H1 (cell line): ENCODE measurements at regions not wholly inside any gene's neighbourhood (a gene's known extent, or its start where the extent isn't known, plus 50 kb on each side); places are given as distances from the start of the nearest gene placed in this dataset.

Experiments used
- CTCF ChIA-PET: fragments of 300-600 bp; sonication (Branson Sonifier 250); formaldehyde crosslinking; loops from one replicate; lab custom pipeline; 2021; ENCODE audit not compliant: partially characterized antibody; lab: Charles Lee
- POLR2A ChIA-PET: fragments of 300-600 bp; sonication (Branson Sonifier 250); formaldehyde crosslinking; loops from one replicate; lab custom pipeline; 2021; ENCODE audit warnings: inconsistent platforms; ENCODE audit not compliant: partially characterized antibody; lab: Charles Lee
- DNase-seq, 2 experiments: peaks; one replicate each; pipeline versions ENCODE4 v3.0.0 to v3.0.0-alpha.2; 2010 to 2022; ENCODE audit warnings: low spot score in 2 of 2, low read depth in 1 of 2, mixed read lengths in 1 of 2
- FAIRE-seq: peaks from 2 replicates; lab custom pipeline; 2011; peaks lifted over from hg19 to GRCh38; lab: Jason Lieb, UNC
- H2AFZ ChIP-seq: 2 replicates; pipeline ENCODE4 v1.8.1; 2012; ENCODE audit warnings: low read length, inconsistent platforms
- H2AK5ac ChIP-seq: 2 replicates; pipeline ENCODE4 v1.6.1; 2013; ENCODE audit warnings: low read depth, low read length
- H2BK120ac ChIP-seq: replicated peaks from 2 replicates; pipeline ENCODE3; 2013; ENCODE audit warnings: low read depth, low read length, inconsistent platforms
- H2BK12ac ChIP-seq: 2 replicates; pipeline ENCODE4 v1.6.1; 2013; ENCODE audit warnings: low read depth, low read length
- H2BK15ac ChIP-seq: 2 replicates; pipeline ENCODE4 v1.6.1; 2013; ENCODE audit warnings: low read length
- H2BK20ac ChIP-seq: 2 replicates; pipeline ENCODE4 v1.6.1; 2013; ENCODE audit warnings: low read length
- H2BK5ac ChIP-seq: 2 replicates; pipeline ENCODE4 v1.6.1; 2013; ENCODE audit warnings: low read depth, low read length
- H3K14ac ChIP-seq: 2 replicates; pipeline ENCODE4 v1.6.1; 2013; ENCODE audit warnings: inconsistent platforms; ENCODE audit not compliant: insufficient read length
- H3K18ac ChIP-seq: 2 replicates; pipeline ENCODE4 v1.6.1; 2013; ENCODE audit warnings: low read length; ENCODE audit errors: extremely low read depth
- H3K23ac ChIP-seq: 2 replicates; pipeline ENCODE4 v1.6.1; 2013; ENCODE audit warnings: inconsistent platforms; ENCODE audit not compliant: insufficient read length
- H3K23me2 ChIP-seq: 2 replicates; pipeline ENCODE4 v1.6.1; 2013; ENCODE audit warnings: low read depth, low read length
- H3K27ac ChIP-seq: 2 replicates; pipeline ENCODE4 v1.6.1; 2011; ENCODE audit warnings: low read depth, low read length, inconsistent platforms
- H3K27me3 ChIP-seq, 4 experiments: replicated peaks in 1 of 4; 1 replicate in 1 of 4; 2 replicates in 3 of 4; pipeline versions ENCODE4 v1.6.1 to v1.8.1; 2011 to 2013; ENCODE audit warnings: low read length in 3 of 4, mild to moderate bottlenecking in 3 of 4, inconsistent platforms in 2 of 4, mixed read lengths in 2 of 4, moderate library complexity in 1 of 4; ENCODE audit not compliant: control insufficient read depth in 3 of 4, insufficient read depth in 3 of 4; ENCODE audit errors: extremely low read depth in 1 of 4
- H3K36me3 ChIP-seq, 4 experiments: 2 replicates each; pipeline versions ENCODE4 v1.6.1 to v1.8.1; 2011 to 2013; ENCODE audit warnings: mild to moderate bottlenecking in 4 of 4, low read length in 3 of 4, moderate library complexity in 2 of 4, control low read depth in 1 of 4, inconsistent platforms in 1 of 4; ENCODE audit not compliant: insufficient read depth in 4 of 4, control insufficient read depth in 2 of 4
- H3K4ac ChIP-seq: replicated peaks from 2 replicates; pipeline ENCODE3; 2013; ENCODE audit warnings: low read length, low read depth, mixed read lengths, inconsistent platforms; ENCODE audit not compliant: insufficient read length
- H3K4me1 ChIP-seq, 4 experiments: replicated peaks in 1 of 4; 1 replicate in 1 of 4; 2 replicates in 3 of 4; pipeline versions ENCODE4 v1.6.1 to v1.8.1; 2011 to 2013; ENCODE audit warnings: low read length in 3 of 4, inconsistent platforms in 2 of 4, mixed read lengths in 1 of 4; ENCODE audit not compliant: insufficient read depth in 4 of 4, control insufficient read depth in 3 of 4
- H3K4me2 ChIP-seq, 2 experiments: 2 replicates each; pipeline versions ENCODE4 v1.6.1 to v1.8.1; 2011 to 2013; ENCODE audit warnings: low read depth in 2 of 2, low read length in 2 of 2, control low read depth in 1 of 2, inconsistent platforms in 1 of 2, mild to moderate bottlenecking in 1 of 2; ENCODE audit not compliant: insufficient read depth in 1 of 2
- H3K4me3 ChIP-seq, 4 experiments: fragments of 200-600, 300-600 bp in 1 of 4; sonication (generic), shearing (Covaris generic), sonication (Bioruptor Twin) in 1 of 4; 2 replicates each; pipeline versions ENCODE4 v1.5.1 to v1.8.1; 2011 to 2016; ENCODE audit warnings: low read length in 4 of 4, low read depth in 3 of 4, control low read depth in 2 of 4, inconsistent platforms in 2 of 4, mild to moderate bottlenecking in 2 of 4, mixed read lengths in 1 of 4, moderate library complexity in 1 of 4; ENCODE audit not compliant: insufficient read depth in 2 of 4; ENCODE audit errors: extremely low read depth in 1 of 4
- H3K56ac ChIP-seq: replicated peaks from 2 replicates; pipeline ENCODE3; 2013; ENCODE audit warnings: low read depth, mild to moderate bottlenecking, mixed read lengths, low read length, inconsistent platforms; ENCODE audit not compliant: insufficient read length
- H3K79me1 ChIP-seq: 2 replicates; pipeline ENCODE4 v1.6.1; 2013; ENCODE audit warnings: low read depth, low read length, control low read depth
- H3K79me2 ChIP-seq, 2 experiments: 2 replicates each; pipeline versions ENCODE4 v1.6.1 to v1.8.1; 2012 to 2013; ENCODE audit warnings: low read length in 2 of 2, mild to moderate bottlenecking in 2 of 2, inconsistent platforms in 1 of 2; ENCODE audit not compliant: insufficient read depth in 2 of 2, control insufficient read depth in 1 of 2
- H3K9ac ChIP-seq, 4 experiments: replicated peaks in 1 of 4; 1 replicate in 1 of 4; 2 replicates in 3 of 4; pipeline versions ENCODE4 v1.6.1 to v1.8.1; 2011 to 2013; ENCODE audit warnings: low read depth in 3 of 4, low read length in 3 of 4, control low read depth in 2 of 4, mild to moderate bottlenecking in 2 of 4, moderate library complexity in 2 of 4, inconsistent platforms in 1 of 4; ENCODE audit errors: extremely low read depth in 1 of 4
- H3K9me3 ChIP-seq, 2 experiments: 2 replicates each; pipeline versions ENCODE4 v1.6.1 to v1.8.1; 2012 to 2013; ENCODE audit warnings: mild to moderate bottlenecking in 2 of 2, moderate library complexity in 2 of 2, control low read depth in 1 of 2, inconsistent platforms in 1 of 2, low read depth in 1 of 2, low read length in 1 of 2, mixed read lengths in 1 of 2; ENCODE audit not compliant: insufficient read depth in 2 of 2
- H4K20me1 ChIP-seq, 2 experiments: replicated peaks in 1 of 2; 2 replicates each; pipeline versions ENCODE3 to v1.8.1; 2011 to 2013; ENCODE audit warnings: inconsistent platforms in 2 of 2, low read length in 2 of 2, mild to moderate bottlenecking in 1 of 2; ENCODE audit not compliant: insufficient read depth in 2 of 2, control insufficient read depth in 1 of 2
- H4K5ac ChIP-seq: 2 replicates; pipeline ENCODE4 v1.6.1; 2013; ENCODE audit warnings: low read length, low read depth, mixed read lengths, inconsistent platforms; ENCODE audit not compliant: insufficient read length
- H4K8ac ChIP-seq: 2 replicates; pipeline ENCODE4 v1.8.0; 2013; ENCODE audit warnings: mild to moderate bottlenecking, moderate library complexity, low read length, inconsistent platforms; ENCODE audit not compliant: insufficient read depth; ENCODE audit errors: extremely low read depth
- H4K91ac ChIP-seq: replicated peaks from 2 replicates; pipeline ENCODE3; 2013; ENCODE audit warnings: low read length, mixed read lengths, inconsistent platforms; ENCODE audit not compliant: insufficient read length
- CTBP2 ChIP-seq: IDR thresholded peaks from 2 replicates; pipeline ENCODE4 v1.7.0; 2011; ENCODE audit warnings: borderline replicate concordance, mild to moderate bottlenecking, moderate library complexity, mixed read lengths, low read length; ENCODE audit not compliant: insufficient read depth, insufficient read length
- PHF8 ChIP-seq: fragments of 200-600 bp; sonication (generic); conservative IDR thresholded peaks from 2 replicates; pipeline ENCODE4 v1.7.1; 2012; ENCODE audit warnings: low read depth, mild to moderate bottlenecking, inconsistent platforms, low read length, moderate library complexity
- POLR2A ChIP-seq, 2 experiments: IDR thresholded peaks; 1 replicate in 1 of 2; 2 replicates in 1 of 2; pipeline ENCODE4 v1.6.1; 2011; ENCODE audit warnings: low read depth in 2 of 2, low read length in 2 of 2, mild to moderate bottlenecking in 2 of 2; ENCODE audit errors: control extremely low read depth in 1 of 2
- POU5F1 ChIP-seq: IDR thresholded peaks from 2 replicates; pipeline ENCODE4 v1.6.1; 2011; ENCODE audit warnings: low read depth, mild to moderate bottlenecking, low read length, moderate library complexity
- RNF2 ChIP-seq: fragments of 200-900, 300-1000 bp; sonication (generic); IDR thresholded peaks from 2 replicates; pipeline ENCODE4 v1.7.1; 2016; ENCODE audit warnings: borderline replicate concordance, low read depth, mild to moderate bottlenecking, antibody characterized with exemption, low read length; ENCODE audit not compliant: poor library complexity, severe bottlenecking; ENCODE audit errors: missing control alignments
- SP2 ChIP-seq: IDR thresholded peaks from 2 replicates; pipeline ENCODE4 v1.6.1; 2012; ENCODE audit warnings: mild to moderate bottlenecking, low read length, inconsistent platforms
- SUZ12 ChIP-seq: fragments of 200-600 bp; sonication (generic); IDR thresholded peaks from 2 replicates; pipeline ENCODE4 v1.6.1; 2012; ENCODE audit warnings: mild to moderate bottlenecking, inconsistent platforms, low read length, moderate library complexity, mixed read lengths
- WGBS, 2 experiments: shearing (Covaris generic) in 1 of 2; methylation state at CpG; one replicate each; pipeline versions ENCODE4 v1.1.6 to v1.1.7; 2013 to 2015; ENCODE audit warnings: low lambda C conversion rate in 2 of 2, mixed read lengths in 2 of 2, inconsistent platforms in 1 of 2, low coverage in 1 of 2, missing lambda C conversion rate in 1 of 2; ENCODE audit not compliant: insufficient replicate concordance in 2 of 2, insufficient coverage in 1 of 2, insufficient read length in 1 of 2; ENCODE audit errors: extremely low coverage in 1 of 2, missing lambda C conversion rate in 1 of 2; 5-methylcytosine and 5-hydroxymethylcytosine counted together

GRCh38 chr15:23881291-23881690 lies 194.2 kb upstream of the NDN start:
- H2AK5ac ChIP-seq: no peak overlapping the region
- ChIA-PET POLR2A (no interaction called here), CTCF (interaction anchor here (0.7 to 1.4 kb wide), 2 partner anchors 10 to 125 kb away, joined by 3 read pairs; no protein-coding TSS in a partner anchor)
- no peaks in the 10 kb centered on the region for H3K79me1 ChIP-seq
- H2BK5ac ChIP-seq: no peak overlapping the region
- WGBS, 2 experiments: 89% methylated on average over 9 of the region's 9 CpGs; no CpG with 5 or more reads in 1 of the 2 experiments
- H3K56ac ChIP-seq: no peak overlapping the region
- no peak overlapping the region for H2BK12ac ChIP-seq
- H3K18ac ChIP-seq: no peak overlapping the region
- H2AFZ ChIP-seq: no peak overlapping the region
- no peak overlapping the region for H4K5ac ChIP-seq
- no peak for DNase-seq
- H2BK15ac ChIP-seq: no peak overlapping the region
- H2BK20ac ChIP-seq: no peak overlapping the region
- no peak overlapping the region for H2BK120ac ChIP-seq
- H3K9me3 ChIP-seq: peaks cover 20 to 33% of the 10 kb centered on the region in 2 experiments
- H3K4ac ChIP-seq: no peak overlapping the region
- H3K9ac ChIP-seq: no peak overlapping the region
- TF ChIP-seq CTBP2 (no peak), POU5F1 (no peak), SUZ12 (no peak), RNF2 (no peak), PHF8 (no peak), SP2 (no peak), POLR2A (IDR thresholded peaks at IDR 0.05; ENCODE audit: control extremely low read depth in 1 of 2, low read depth in 2 of 2, low read length in 2 of 2) (no peak)
- TF ChIP-seq, all 59 proteins: peak for 0
- H3K23ac ChIP-seq: no peak overlapping the region
- no peaks in the 10 kb centered on the region for H3K23me2 ChIP-seq
- no peak overlapping the region for H3K14ac ChIP-seq
- H3K27ac ChIP-seq: no peak overlapping the region
- no peaks in the 10 kb centered on the region for H3K79me2 ChIP-seq
- no peak overlapping the region for H4K91ac ChIP-seq
- peaks cover 0 to 5% (median 1%) of the 10 kb centered on the region in 4 experiments; a peak in 2 of 7 replicates for H3K27me3 ChIP-seq
- H4K20me1 ChIP-seq: no peaks in the 10 kb centered on the region
- no peak for FAIRE-seq
- no peak overlapping the region for H4K8ac ChIP-seq
- no peak overlapping the region for H3K4me3 ChIP-seq
- H3K4me2 ChIP-seq: no peak overlapping the region
- H3K36me3 ChIP-seq: no peaks in the 10 kb centered on the region
- H3K4me1 ChIP-seq: no peaks in the 10 kb centered on the region
